PC-3 (cell line): ENCODE measurements at regions not wholly inside any gene's neighbourhood (a gene's known extent, or its start where the extent isn't known, plus 50 kb on each side); places are given as distances from the start of the nearest gene placed in this dataset.

Experiments used
- CTCF ChIP-seq: fragments of 300-600 bp; sonication (generic); conservative IDR thresholded peaks from 2 replicates; pipeline ENCODE4 v1.5.1; 2017; ENCODE audit warnings: antibody characterized with exemption, low read depth, mild to moderate bottlenecking, low read length
- EZH2 ChIP-seq: fragments of 300-600 bp; sonication (generic); IDR thresholded peaks from one replicate; pipeline ENCODE4 v1.6.1; 2017; ENCODE audit warnings: antibody characterized with exemption, mild to moderate bottlenecking, low read length; ENCODE audit not compliant: unreplicated experiment
- EZH2phosphoT487 ChIP-seq: fragments of 300-600 bp; sonication (generic); IDR thresholded peaks from 2 replicates; pipeline ENCODE4 v1.6.1; 2018; ENCODE audit warnings: mild to moderate bottlenecking, antibody characterized with exemption, low read length, borderline replicate concordance

GRCh38 chr1:201774224-201774982 lies 54.6 kb upstream of the IPO9 start:
- TF ChIP-seq CTCF: no peak
- no peak for TF ChIP-seq EZH2phosphoT487
- no peak for TF ChIP-seq EZH2
